IMR-90 (cell line): ENCODE measurements at regions not wholly inside any gene's neighbourhood (a gene's known extent, or its start where the extent isn't known, plus 50 kb on each side); places are given as distances from the start of the nearest gene placed in this dataset.

Experiments
- ATAC-seq: fragments of 200-7000 bp; cut with Tn5 transposase; 2 replicates; pipeline ENCODE4 v1.9.1; 2020; ENCODE audit warnings: low read depth, mild to moderate bottlenecking, moderate library complexity
- BruUV-seq: library from RNA; stranded (reverse); fragments of 400-500 nt; replicated peaks from 2 replicates; lab custom pipeline; 2021; lab: Mats Ljungman, UMichigan
- CTCF ChIA-PET: fragments of 300-600 bp; formaldehyde crosslinking; extraction: SDS; loops from one replicate; lab custom pipeline; 2021; ENCODE audit warnings: antibody characterized with exemption; lab: Yijun Ruan, JAX
- POLR2A ChIA-PET: fragments of 300-600 bp; sonication (Branson Sonifier 250); formaldehyde crosslinking; loops from one replicate; lab custom pipeline; 2022; ENCODE audit warnings: antibody characterized with exemption; ENCODE audit not compliant: unreplicated experiment; lab: Charles Lee
- DNase-seq: peaks from one replicate; pipeline ENCODE4 v3.0.0; 2013
- H2AFZ ChIP-seq: replicated peaks from 2 replicates; pipeline ENCODE3; 2013; ENCODE audit warnings: low read length, mild to moderate bottlenecking; ENCODE audit not compliant: poor library complexity
- H2AK5ac ChIP-seq: 2 replicates; pipeline ENCODE4 v1.6.1; 2013; ENCODE audit warnings: low read depth, low read length, inconsistent platforms
- H2AK9ac ChIP-seq: replicated peaks from 2 replicates; pipeline ENCODE3; 2013; ENCODE audit warnings: mild to moderate bottlenecking, low read depth, low read length, moderate library complexity; ENCODE audit not compliant: poor library complexity
- H2BK120ac ChIP-seq: 2 replicates; pipeline ENCODE4 v1.6.1; 2013; ENCODE audit warnings: low read depth, low read length, inconsistent platforms
- H2BK15ac ChIP-seq: 3 replicates; pipeline ENCODE4 v1.6.1; 2013; ENCODE audit warnings: low read depth, low read length, inconsistent platforms
- H2BK20ac ChIP-seq: 2 replicates; pipeline ENCODE4 v1.6.1; 2013; ENCODE audit warnings: low read depth, mild to moderate bottlenecking, inconsistent platforms, low read length, moderate library complexity
- H2BK5ac ChIP-seq: 2 replicates; pipeline ENCODE4 v1.6.1; 2013; ENCODE audit warnings: mild to moderate bottlenecking, low read depth, low read length, inconsistent platforms; ENCODE audit not compliant: poor library complexity, severe bottlenecking
- H3K14ac ChIP-seq: replicated peaks from 2 replicates; pipeline ENCODE4 v1.6.1; 2013; ENCODE audit warnings: low read depth, low read length, inconsistent platforms
- H3K18ac ChIP-seq: 2 replicates; pipeline ENCODE4 v1.6.1; 2013; ENCODE audit warnings: low read depth, low read length, control low read depth
- H3K23ac ChIP-seq: 2 replicates; pipeline ENCODE4 v1.6.1; 2013; ENCODE audit warnings: low read depth, low read length, inconsistent platforms
- H3K27ac ChIP-seq: 2 replicates; pipeline ENCODE4 v1.5.1; 2013; ENCODE audit warnings: mild to moderate bottlenecking, control low read depth, low read length; ENCODE audit not compliant: insufficient read depth
- H3K27me3 ChIP-seq: 2 replicates; pipeline ENCODE4 v1.6.1; 2013; ENCODE audit warnings: low read length; ENCODE audit not compliant: control insufficient read depth, insufficient read depth
- H3K36me3 ChIP-seq: 2 replicates; pipeline ENCODE4 v1.6.1; 2013; ENCODE audit warnings: low read length, mixed read lengths; ENCODE audit not compliant: control insufficient read depth, insufficient read depth
- H3K4ac ChIP-seq: 2 replicates; pipeline ENCODE4 v1.6.1; 2013; ENCODE audit warnings: low read depth, low read length, inconsistent platforms
- H3K4me1 ChIP-seq: 2 replicates; pipeline ENCODE4 v1.6.1; 2013; ENCODE audit warnings: low read length, mixed read lengths; ENCODE audit not compliant: control insufficient read depth, insufficient read depth
- H3K4me2 ChIP-seq: 2 replicates; pipeline ENCODE4 v1.6.1; 2013; ENCODE audit warnings: low read depth, mild to moderate bottlenecking, control low read depth, low read length, moderate library complexity
- H3K4me3 ChIP-seq: 2 replicates; pipeline ENCODE4 v1.5.1; 2013; ENCODE audit warnings: low read depth, mild to moderate bottlenecking, control low read depth, low read length, moderate library complexity; ENCODE audit not compliant: insufficient read depth
- H3K56ac ChIP-seq: 2 replicates; pipeline ENCODE4 v1.6.1; 2013; ENCODE audit warnings: low read length, inconsistent platforms; ENCODE audit not compliant: insufficient read depth; ENCODE audit errors: extremely low read depth
- H3K79me1 ChIP-seq, 2 experiments: 2 replicates each; pipeline ENCODE4 v1.6.1; 2013; ENCODE audit warnings: low read length in 2 of 2, inconsistent platforms in 1 of 2, low read depth in 1 of 2
- H3K9ac ChIP-seq: 2 replicates; pipeline ENCODE4 v1.6.1; 2013; ENCODE audit warnings: low read depth, low read length, control low read depth
- H3K9me1 ChIP-seq: 2 replicates; pipeline ENCODE4 v1.6.1; 2013; ENCODE audit warnings: low read length, inconsistent platforms; ENCODE audit not compliant: insufficient read depth
- H3K9me3 ChIP-seq: 2 replicates; pipeline ENCODE4 v1.6.1; 2013; ENCODE audit warnings: low read length; ENCODE audit not compliant: control insufficient read depth, insufficient read depth
- H4K20me1 ChIP-seq: 2 replicates; pipeline ENCODE4 v1.6.1; 2013; ENCODE audit warnings: low read length, inconsistent platforms; ENCODE audit not compliant: insufficient read depth
- H4K5ac ChIP-seq: 2 replicates; pipeline ENCODE4 v1.6.1; 2013; ENCODE audit warnings: mild to moderate bottlenecking, low read depth, low read length, control low read depth
- H4K8ac ChIP-seq, 2 experiments: 2 replicates each; pipeline ENCODE4 v1.6.1; 2013; ENCODE audit warnings: low read depth in 2 of 2, low read length in 2 of 2, control low read depth in 1 of 2, inconsistent platforms in 1 of 2
- H4K91ac ChIP-seq: 2 replicates; pipeline ENCODE4 v1.6.1; 2013; ENCODE audit warnings: low read depth, low read length, inconsistent platforms; ENCODE audit not compliant: insufficient read depth
- BHLHE40 ChIP-seq: fragments of 150-350 bp; IDR thresholded peaks from 2 replicates; pipeline ENCODE4 v1.6.1; 2016; ENCODE audit warnings: mild to moderate bottlenecking, low read depth, low read length
- CEBPB ChIP-seq: IDR thresholded peaks from 2 replicates; pipeline ENCODE4 v1.6.1; 2012; ENCODE audit warnings: low read depth, low read length, improper control_type of control experiment
- CHD1 ChIP-seq: IDR thresholded peaks from 2 replicates; pipeline ENCODE4 v1.6.1; 2012; ENCODE audit warnings: low read depth, low read length, improper control_type of control experiment
- CTCF ChIP-seq: conservative IDR thresholded peaks from 2 replicates; pipeline ENCODE4 v1.5.1; 2012; ENCODE audit warnings: mild to moderate bottlenecking, low read depth, low read length, improper control_type of control experiment
- FOS ChIP-seq: fragments of 150-350 bp; IDR thresholded peaks from 2 replicates; pipeline ENCODE4 v1.6.1; 2016; ENCODE audit warnings: low read depth, low read length
- MAFK ChIP-seq: IDR thresholded peaks from 2 replicates; pipeline ENCODE4 v1.6.1; 2012; ENCODE audit warnings: low read depth, low read length, improper control_type of control experiment
- MAZ ChIP-seq: IDR thresholded peaks from 2 replicates; pipeline ENCODE4 v1.6.1; 2012; ENCODE audit warnings: low read depth, mild to moderate bottlenecking, low read length, improper control_type of control experiment, moderate library complexity, borderline replicate concordance
- MXI1 ChIP-seq: IDR thresholded peaks from 2 replicates; pipeline ENCODE4 v1.6.1; 2012; ENCODE audit warnings: low read depth, mild to moderate bottlenecking, low read length, moderate library complexity, borderline replicate concordance
- NFE2L2 ChIP-seq: fragments of 150-350 bp; IDR thresholded peaks from 2 replicates; pipeline ENCODE4 v1.6.1; 2016; ENCODE audit warnings: low read depth, mild to moderate bottlenecking, low read length
- POLR2A ChIP-seq: IDR thresholded peaks from 2 replicates; pipeline ENCODE4 v1.6.1; 2012; ENCODE audit warnings: mild to moderate bottlenecking, low read depth, low read length
- RAD21 ChIP-seq: IDR thresholded peaks from 2 replicates; pipeline ENCODE4 v1.6.1; 2012; ENCODE audit warnings: low read length, improper control_type of control experiment
- RCOR1 ChIP-seq: IDR thresholded peaks from 2 replicates; pipeline ENCODE4 v1.6.1; 2012; ENCODE audit warnings: mild to moderate bottlenecking, low read length, improper control_type of control experiment; ENCODE audit not compliant: insufficient replicate concordance
- RFX5 ChIP-seq: IDR thresholded peaks from 2 replicates; pipeline ENCODE4 v1.8.0; 2012; ENCODE audit warnings: low read depth, mild to moderate bottlenecking, low read length, moderate library complexity
- SMC3 ChIP-seq: fragments of 150-350 bp; IDR thresholded peaks from 2 replicates; pipeline ENCODE4 v1.6.1; 2016; ENCODE audit warnings: low read depth, mild to moderate bottlenecking, antibody characterized with exemption, low read length, moderate library complexity
- USF2 ChIP-seq: fragments of 150-350 bp; IDR thresholded peaks from 2 replicates; pipeline ENCODE4 v1.6.1; 2017; ENCODE audit warnings: mild to moderate bottlenecking, antibody characterized with exemption, low read length, low read depth
- WGBS, 2 experiments: methylation state at CpG; one replicate each; pipeline versions ENCODE4 v1.1.5 to v1.1.7; 2013; ENCODE audit warnings: missing lambda C conversion rate in 2 of 2; ENCODE audit not compliant: insufficient read length in 1 of 2; ENCODE audit errors: extremely low coverage in 2 of 2; 5-methylcytosine and 5-hydroxymethylcytosine counted together
- dilution Hi-C: fragments of 300-500 bp; cut with HindIII; formaldehyde crosslinking; loops from one replicate; pipeline ENCODE4 v1.14.3; 2018; ENCODE audit warnings: low sequenced_read_pairs; ENCODE audit not compliant: unreplicated experiment
- in situ Hi-C: fragments of 300-500 bp; cut with MboI; formaldehyde crosslinking; loops from 3 replicates; pipeline ENCODE4 v1.14.3; 2019; ENCODE audit warnings: low sequenced_read_pairs, inconsistent platforms, mixed read lengths
- intact Hi-C: fragments of 100-400 bp; cut with micrococcal nuclease; formaldehyde crosslinking; loops from 2 replicates; pipeline ENCODE4 v1.10.0; 2022
- TF ChIP-seq, protein P1 (sequence below): fragments of 150-350 bp; IDR thresholded peaks from 2 replicates; pipeline ENCODE4 v1.6.1; 2016; ENCODE audit warnings: low read depth, mild to moderate bottlenecking, low read length, moderate library complexity, borderline replicate concordance

DNA sequence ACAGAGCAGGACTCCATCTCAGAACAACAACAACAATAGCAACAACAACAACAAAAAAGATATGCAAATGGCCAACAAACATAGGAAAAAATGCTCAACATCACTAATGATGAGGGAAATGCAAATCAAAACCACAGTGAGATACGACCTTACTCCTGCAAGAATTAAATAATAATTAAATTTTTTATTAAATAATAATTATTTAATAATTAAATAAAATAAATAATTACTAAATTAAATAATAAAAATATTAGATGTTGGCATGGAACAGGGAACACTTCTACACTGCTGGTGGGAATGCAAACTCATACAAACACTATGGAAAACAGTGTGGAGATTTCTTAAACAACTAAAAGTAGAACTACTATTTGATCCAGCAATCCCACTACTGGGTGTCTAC is 1022.3 kb upstream of the B3GALT2 start:
- H4K8ac ChIP-seq = no peak overlapping the region
- intact Hi-C loops (no loop called here), in situ Hi-C loops (no loop called here), dilution Hi-C loops (no loop called here)
- H4K91ac ChIP-seq = no peak overlapping the region
- no peaks in the 10 kb centered on the region for H3K36me3 ChIP-seq
- H3K79me1 ChIP-seq = no peaks in the 10 kb centered on the region
- no peak overlapping the region for H2BK120ac ChIP-seq
- H3K27me3 ChIP-seq = no peaks in the 10 kb centered on the region
- H2BK5ac ChIP-seq = no peak overlapping the region
- no peak overlapping the region for H3K27ac ChIP-seq
- H3K9ac ChIP-seq = no peak overlapping the region
- ChIA-PET POLR2A (no interaction called here), CTCF (no interaction called here)
- H3K18ac ChIP-seq = no peak overlapping the region
- TF ChIP-seq RAD21 (no peak), NFE2L2 (no peak), RCOR1 (no peak), USF2 (no peak), CEBPB (no peak), CHD1 (no peak), FOS (no peak), BHLHE40 (no peak), MAFK (no peak), MAZ (no peak), POLR2A (no peak), RFX5 (no peak), MXI1 (no peak), CTCF (no peak), SMC3 (no peak)
- TF ChIP-seq, protein P1, sequence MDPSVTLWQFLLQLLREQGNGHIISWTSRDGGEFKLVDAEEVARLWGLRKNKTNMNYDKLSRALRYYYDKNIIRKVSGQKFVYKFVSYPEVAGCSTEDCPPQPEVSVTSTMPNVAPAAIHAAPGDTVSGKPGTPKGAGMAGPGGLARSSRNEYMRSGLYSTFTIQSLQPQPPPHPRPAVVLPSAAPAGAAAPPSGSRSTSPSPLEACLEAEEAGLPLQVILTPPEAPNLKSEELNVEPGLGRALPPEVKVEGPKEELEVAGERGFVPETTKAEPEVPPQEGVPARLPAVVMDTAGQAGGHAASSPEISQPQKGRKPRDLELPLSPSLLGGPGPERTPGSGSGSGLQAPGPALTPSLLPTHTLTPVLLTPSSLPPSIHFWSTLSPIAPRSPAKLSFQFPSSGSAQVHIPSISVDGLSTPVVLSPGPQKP = no peak
- H4K20me1 ChIP-seq = no peaks in the 10 kb centered on the region
- no peaks in the 10 kb centered on the region for H3K9me1 ChIP-seq
- H3K9me3 ChIP-seq = no peaks in the 10 kb centered on the region
- ATAC-seq (no peak), DNase-seq (no peak)
- no peak overlapping the region for H3K4me2 ChIP-seq
- H2BK20ac ChIP-seq = no peak overlapping the region
- no peak overlapping the region for H2AK5ac ChIP-seq
- H3K4me3 ChIP-seq = no peak overlapping the region
- H2AK9ac ChIP-seq = no peak overlapping the region
- no peak overlapping the region for H3K4ac ChIP-seq
- H3K14ac ChIP-seq = no peak overlapping the region
- H2AFZ ChIP-seq = no peak overlapping the region
- no peak overlapping the region for H3K56ac ChIP-seq
- no peaks in the 10 kb centered on the region for H3K4me1 ChIP-seq
- H2BK15ac ChIP-seq = no peak overlapping the region
- BruUV-seq = no TSS peak
- H4K5ac ChIP-seq = no peak overlapping the region
- no peak overlapping the region for H3K23ac ChIP-seq
- WGBS, 2 experiments = no CpG with 5 or more reads among the region's 1 CpG
